ENCODE measurements at regions not wholly inside any gene's neighbourhood (a gene's known extent, or its start where the extent isn't known, plus 50 kb on each side); places are given as distances from the start of the nearest gene placed in this dataset.

- TF ChIP-seq CTCF (conservative IDR thresholded peaks at IDR 0.05; ENCODE audit: low read length) (no peak), EZH2phosphoT487 (IDR thresholded peaks at IDR 0.05; ENCODE audit: borderline replicate concordance) (no peak)
Measured at GRCh38 chr3:193997228-193998122, 138.5 kb upstream of the HES1 start.
